GM21360 (cell line): ENCODE measurements at regions not wholly inside any gene's neighbourhood (a gene's known extent, or its start where the extent isn't known, plus 50 kb on each side); places are given as distances from the start of the nearest gene placed in this dataset.

ENCODE experiments used
- ATAC-seq: cut with Tn5 transposase; IDR thresholded peaks from one replicate; pipeline ENCODE4 v1.9.1; 2021; ENCODE audit warnings: mild to moderate bottlenecking, moderate library complexity; ENCODE audit not compliant: unreplicated experiment

- no peak for ATAC-seq
These were observed 69.2 kb upstream of the HNRNPA3 start for GRCh38 chr2:177143444-177143843.

- peak; percentile 48 for ATAC-seq
These were observed 65.4 kb upstream of the HNRNPA3 start for GRCh38 chr2:177147093-177147694.

- no peak for ATAC-seq
These were observed 64.7 kb upstream of the HNRNPA3 start for GRCh38 chr2:177147834-177148445.

GRCh38 chr2:177148477-177149154 is 64.0 kb upstream of the HNRNPA3 start:
- ATAC-seq = peak; percentile 76

- no peak for ATAC-seq
These were observed 63.5 kb upstream of the HNRNPA3 start for GRCh38 chr2:177149155-177149503.

GRCh38 chr2:177153805-177154204 is 58.8 kb upstream of the HNRNPA3 start:
- ATAC-seq = no peak

GRCh38 chr2:177154809-177155208 is 57.8 kb upstream of the HNRNPA3 start:
- no peak for ATAC-seq

GRCh38 chr2:177155631-177156030 is 57.0 kb upstream of the HNRNPA3 start:
- ATAC-seq = no peak

- ATAC-seq = no peak
These were observed 50.7 kb upstream of the HNRNPA3 start for GRCh38 chr2:177161741-177162460.
